ENCODE measurements at regions not wholly inside any gene's neighbourhood (a gene's known extent, or its start where the extent isn't known, plus 50 kb on each side); places are given as distances from the start of the nearest gene placed in this dataset.

DNA sequence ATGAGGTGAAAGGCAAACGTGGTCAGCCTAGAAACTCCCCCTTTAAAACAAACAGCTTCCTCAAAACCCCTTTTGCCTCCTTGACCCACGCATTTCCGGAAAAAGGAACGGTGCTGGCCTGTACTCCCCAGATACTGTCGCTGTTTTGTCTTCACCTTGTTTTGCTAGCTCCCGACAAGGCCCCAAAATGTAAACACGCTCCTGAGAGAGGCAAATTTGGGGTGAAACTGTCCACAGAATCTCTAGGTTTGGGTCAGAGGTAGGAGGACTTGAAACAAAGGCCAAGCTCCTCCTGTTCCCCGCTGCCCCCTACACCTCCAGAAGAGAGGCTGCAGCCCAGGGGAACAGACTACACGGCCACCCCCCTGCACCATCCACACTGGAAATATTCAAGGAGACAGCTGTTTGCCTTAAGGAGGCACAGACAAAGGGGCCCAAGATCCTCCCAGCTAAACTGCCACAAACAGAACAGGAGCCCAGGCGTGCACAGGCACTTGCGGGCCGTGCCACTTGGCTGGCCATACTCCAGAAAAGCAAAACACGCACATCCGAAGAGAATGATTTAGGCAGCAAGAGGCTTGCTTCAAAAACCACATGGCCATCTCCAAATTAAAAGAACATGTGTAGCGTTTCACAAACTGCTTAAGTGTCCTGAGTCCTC lies 160.5 kb upstream of the GRK3 start:
- Histone ChIP-seq H3K4me1 (ENCODE audit: control insufficient read depth, insufficient read depth, low read length) (peaks cover 57% of the 10 kb centered on the region), H3K27me3 (ENCODE audit: control insufficient read depth, insufficient read depth, low read length) (no peaks in the 10 kb centered on the region), H3K36me3 (ENCODE audit: control insufficient read depth, insufficient read depth, low read length) (no peaks in the 10 kb centered on the region), H3K9me3 (replicated peaks; ENCODE audit: control insufficient read depth, low read depth, low read length) (peaks cover 3% of the 10 kb centered on the region), H3K4me3 (ENCODE audit: low read length) (peak overlapping the region; percentile 50), H3K27ac (ENCODE audit: low read length) (peak overlapping the region; percentile 92)
- 6% methylated on average over 10 of the region's 15 CpGs for whole genome bisulfite sequencing (ENCODE audit: insufficient coverage)
- peak; percentile 66 for DNase-seq

DNA sequence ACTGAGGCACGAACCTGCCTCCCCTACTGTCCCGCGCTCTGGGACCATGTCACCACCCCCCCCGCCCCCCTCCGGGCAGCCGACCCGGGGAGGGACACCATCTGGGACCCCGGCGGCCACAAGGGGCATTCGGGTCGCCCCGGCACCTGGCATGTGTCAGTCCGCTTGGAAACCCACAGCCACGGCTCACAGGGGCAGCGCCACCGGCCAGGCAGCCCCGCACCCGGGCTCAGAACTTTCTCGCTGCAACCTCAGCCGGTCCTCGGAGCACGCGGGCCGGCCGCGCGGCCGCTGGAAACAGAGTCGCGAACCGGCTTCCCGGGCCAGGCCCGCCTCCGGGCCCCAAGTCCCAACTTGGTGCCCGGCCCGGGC lies 159.9 kb upstream of the GRK3 start:
- H3K27ac ChIP-seq (ENCODE audit: low read length) = peak overlapping the region; percentile 92
- no peaks in the 10 kb centered on the region for H3K36me3 ChIP-seq (ENCODE audit: control insufficient read depth, insufficient read depth, low read length)
- WGBS (ENCODE audit: insufficient coverage) = under 1% methylated on average over 34 of the region's 36 CpGs
- no peaks in the 10 kb centered on the region for H3K27me3 ChIP-seq (ENCODE audit: control insufficient read depth, insufficient read depth, low read length)
- DNase-seq = peak; percentile 27
- peak overlapping the region; percentile 50 for H3K4me3 ChIP-seq (ENCODE audit: low read length)
- peaks cover 3% of the 10 kb centered on the region for H3K9me3 ChIP-seq (replicated peaks; ENCODE audit: control insufficient read depth, low read depth, low read length)
- peaks cover 57% of the 10 kb centered on the region for H3K4me1 ChIP-seq (ENCODE audit: control insufficient read depth, insufficient read depth, low read length)

DNA sequence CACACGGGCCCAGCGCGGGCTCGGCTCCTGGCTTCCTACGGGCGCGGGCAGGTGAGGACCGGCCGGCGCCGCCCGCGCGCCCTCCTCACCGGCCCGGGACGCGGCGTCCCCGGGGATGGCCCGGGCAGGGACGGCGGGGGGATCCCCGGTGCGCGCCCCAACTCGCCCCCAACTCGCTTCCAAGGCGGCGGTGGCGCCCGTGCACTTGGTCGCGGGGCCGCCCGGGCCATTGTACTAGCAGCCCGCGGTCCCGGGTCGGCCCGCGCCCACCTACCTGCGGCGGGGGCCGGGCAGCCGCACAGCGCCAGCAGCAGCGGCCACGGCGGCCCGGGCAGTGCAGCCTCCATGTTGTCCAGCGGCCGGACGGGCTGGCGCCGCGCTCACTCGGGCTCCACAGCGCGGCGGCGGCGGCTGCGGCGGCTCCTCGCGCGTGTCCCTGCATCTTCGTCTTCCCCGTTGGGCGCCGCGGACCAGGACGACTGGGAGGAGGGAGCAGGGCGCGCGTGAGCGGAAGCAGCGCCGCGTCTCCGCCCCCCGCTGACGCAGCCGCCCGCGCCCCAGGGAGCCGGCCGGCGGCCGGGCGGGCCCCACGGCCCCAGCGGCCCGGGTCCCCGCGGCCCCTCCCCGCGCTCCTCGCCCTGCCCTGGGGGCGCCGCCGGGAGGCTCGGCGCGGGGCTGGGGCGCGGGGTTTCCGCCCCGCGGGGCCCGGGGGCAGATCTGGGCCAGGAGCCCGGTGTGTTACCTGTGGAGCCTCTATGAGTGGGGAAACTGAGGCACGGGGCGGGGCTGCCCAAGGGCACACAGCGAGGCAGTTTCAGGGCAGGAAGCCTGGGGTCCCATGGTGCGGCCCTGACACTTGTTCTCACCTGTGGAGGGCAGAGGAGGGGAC lies 159.3 kb upstream of the GRK3 start:
- under 1% methylated on average over 112 of the region's 117 CpGs for WGBS (ENCODE audit: insufficient coverage)
- peak; percentile 87 for DNase-seq
- Histone ChIP-seq H3K27me3 (ENCODE audit: control insufficient read depth, insufficient read depth, low read length) (no peaks in the 10 kb centered on the region), H3K9me3 (replicated peaks; ENCODE audit: control insufficient read depth, low read depth, low read length) (peaks cover 3% of the 10 kb centered on the region), H3K27ac (ENCODE audit: low read length) (peak overlapping the region; percentile 88), H3K4me1 (ENCODE audit: control insufficient read depth, insufficient read depth, low read length) (peaks cover 57% of the 10 kb centered on the region), H3K36me3 (ENCODE audit: control insufficient read depth, insufficient read depth, low read length) (no peaks in the 10 kb centered on the region), H3K4me3 (ENCODE audit: low read length) (peak overlapping the region; percentile 50)

DNA sequence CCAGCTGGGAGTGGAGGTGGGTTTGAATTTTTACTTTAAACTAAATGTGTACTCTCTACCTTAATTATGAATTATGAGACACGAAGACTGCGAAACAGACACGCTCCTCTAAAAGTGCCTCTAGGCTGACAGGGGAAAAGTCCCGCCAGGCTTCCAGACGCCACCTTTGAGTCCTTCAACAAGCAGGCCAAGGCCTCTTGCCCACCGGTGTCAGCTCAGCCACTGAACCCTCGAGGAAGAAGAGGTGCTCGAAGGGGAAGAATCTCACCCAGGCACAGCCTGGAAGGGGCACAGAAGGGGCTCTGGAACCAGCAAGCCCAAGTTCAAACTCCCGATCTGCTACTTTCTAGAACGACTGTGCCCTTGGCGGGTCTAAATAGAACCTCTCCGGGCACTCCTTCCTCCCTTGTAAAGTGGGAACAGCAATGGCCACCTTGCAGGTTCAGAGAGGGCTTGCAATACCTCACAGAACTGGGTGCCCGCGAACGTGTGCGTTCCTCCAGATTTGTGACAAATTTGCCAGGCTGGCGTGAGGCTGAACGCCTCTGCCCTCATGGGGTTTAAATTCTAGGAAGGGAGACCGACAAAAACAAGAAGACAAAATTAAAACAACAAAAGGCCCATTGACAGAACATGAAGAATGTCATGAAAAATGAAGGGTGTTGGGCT lies 158.5 kb upstream of the GRK3 start:
- H3K27me3 ChIP-seq (ENCODE audit: control insufficient read depth, insufficient read depth, low read length) = no peaks in the 10 kb centered on the region
- no peaks in the 10 kb centered on the region for H3K36me3 ChIP-seq (ENCODE audit: control insufficient read depth, insufficient read depth, low read length)
- 71% methylated on average over 17 of the region's 19 CpGs for WGBS (ENCODE audit: insufficient coverage)
- peaks cover 50% of the 10 kb centered on the region for H3K4me1 ChIP-seq (ENCODE audit: control insufficient read depth, insufficient read depth, low read length)
- H3K27ac ChIP-seq (ENCODE audit: low read length) = peak overlapping the region; percentile 88
- H3K9me3 ChIP-seq (replicated peaks; ENCODE audit: control insufficient read depth, low read depth, low read length) = no peaks in the 10 kb centered on the region
- no peak for DNase-seq
- peak overlapping the region; percentile 50 for H3K4me3 ChIP-seq (ENCODE audit: low read length)

DNA sequence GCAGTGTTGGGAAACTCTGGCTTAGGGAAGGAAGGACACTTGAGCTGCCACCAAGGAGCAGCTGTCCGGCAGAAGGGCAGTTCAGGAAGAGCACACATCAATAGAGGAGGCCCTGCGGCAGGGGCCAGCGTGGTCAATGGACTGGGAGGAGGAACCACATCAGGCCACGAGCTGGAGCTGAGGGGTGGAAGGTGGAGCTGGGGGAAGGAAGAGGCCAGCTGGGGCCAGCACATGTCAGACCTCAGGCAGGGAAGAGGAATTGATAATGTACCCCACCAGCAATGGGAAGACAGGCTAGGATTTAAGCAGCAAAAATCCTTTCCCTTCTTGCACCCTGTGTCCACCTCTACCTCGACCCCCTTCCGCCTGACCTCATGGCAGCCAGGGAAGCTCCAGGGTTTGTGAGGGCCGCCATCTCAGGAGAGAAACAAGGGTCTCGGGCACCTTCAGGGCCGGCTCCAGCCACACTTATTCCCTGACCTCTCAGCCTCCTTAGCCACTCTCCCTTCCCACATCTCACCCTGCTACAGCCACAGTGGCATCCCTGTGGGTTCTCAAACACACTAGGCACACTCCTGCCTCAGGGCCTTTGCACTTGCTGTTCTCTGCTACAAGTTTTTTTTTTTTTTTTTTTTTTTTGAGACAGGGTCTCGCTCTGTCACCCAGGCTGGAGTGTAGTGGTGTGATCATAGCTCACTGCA lies 157.8 kb upstream of the GRK3 start:
- no peaks in the 10 kb centered on the region for H3K27me3 ChIP-seq (ENCODE audit: control insufficient read depth, insufficient read depth, low read length)
- H3K27ac ChIP-seq (ENCODE audit: low read length) = peak overlapping the region; percentile 88
- peaks cover 43% of the 10 kb centered on the region for H3K4me1 ChIP-seq (ENCODE audit: control insufficient read depth, insufficient read depth, low read length)
- H3K4me3 ChIP-seq (ENCODE audit: low read length) = no peak overlapping the region
- no peaks in the 10 kb centered on the region for H3K36me3 ChIP-seq (ENCODE audit: control insufficient read depth, insufficient read depth, low read length)
- WGBS (ENCODE audit: insufficient coverage) = 71% methylated on average over 9 of the region's 10 CpGs
- DNase-seq = peak; percentile 66
- H3K9me3 ChIP-seq (replicated peaks; ENCODE audit: control insufficient read depth, low read depth, low read length) = no peaks in the 10 kb centered on the region

DNA sequence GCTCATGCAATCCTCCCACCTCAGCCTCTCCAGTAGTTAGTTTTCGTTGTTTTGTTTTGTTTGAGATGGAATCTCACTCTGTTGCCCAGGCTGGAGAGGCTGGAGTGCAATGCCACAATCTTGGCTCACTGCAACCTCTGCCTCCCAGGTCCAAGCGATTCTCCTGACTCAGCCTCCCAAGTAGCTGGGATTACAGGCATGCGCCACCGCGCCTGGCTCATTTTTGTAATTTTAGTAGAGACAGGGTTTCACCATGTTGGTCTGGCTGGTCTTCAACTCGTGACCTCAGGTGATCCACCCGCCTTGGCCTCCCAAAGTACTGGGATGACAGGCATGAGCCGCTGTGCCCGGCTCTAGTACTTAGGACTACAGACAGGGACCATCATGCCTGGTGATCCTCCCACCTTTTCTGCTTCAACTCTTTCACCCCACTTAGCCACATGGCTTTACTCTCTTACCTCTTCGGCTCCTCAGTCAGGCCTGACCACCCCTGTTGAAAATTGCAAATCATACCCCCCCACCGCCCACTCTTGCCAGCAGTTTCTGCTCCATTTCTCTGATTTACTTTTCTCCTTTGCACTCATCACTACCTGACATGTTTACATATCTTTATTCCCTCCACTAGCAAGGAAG lies 157.1 kb upstream of the GRK3 start:
- no peaks in the 10 kb centered on the region for H3K27me3 ChIP-seq (ENCODE audit: control insufficient read depth, insufficient read depth, low read length)
- no peaks in the 10 kb centered on the region for H3K36me3 ChIP-seq (ENCODE audit: control insufficient read depth, insufficient read depth, low read length)
- peaks cover 37% of the 10 kb centered on the region for H3K4me1 ChIP-seq (ENCODE audit: control insufficient read depth, insufficient read depth, low read length)
- H3K9me3 ChIP-seq (replicated peaks; ENCODE audit: control insufficient read depth, low read depth, low read length) = no peaks in the 10 kb centered on the region
- DNase-seq = no peak
- 96% methylated on average over 8 of the region's 11 CpGs for WGBS (ENCODE audit: insufficient coverage)
- no peak overlapping the region for H3K4me3 ChIP-seq (ENCODE audit: low read length)
- H3K27ac ChIP-seq (ENCODE audit: low read length) = no peak overlapping the region

DNA sequence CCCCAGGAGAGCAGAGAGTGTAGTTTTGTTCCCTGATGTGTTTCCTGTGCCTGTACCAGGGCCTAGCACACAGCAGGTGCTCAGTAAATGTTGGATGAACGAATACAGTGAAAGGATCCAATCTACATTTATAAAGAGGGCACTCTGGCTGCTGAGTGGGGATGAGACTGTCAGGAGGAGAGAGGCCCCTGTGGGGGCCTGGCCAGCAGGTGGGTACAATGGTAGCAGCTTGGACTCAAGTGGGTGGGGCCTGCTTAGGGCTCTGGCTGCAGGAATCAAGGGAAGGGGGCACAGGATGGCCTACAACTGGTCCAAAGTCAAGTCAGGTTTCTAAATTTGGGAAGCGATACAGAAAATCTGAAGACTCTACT lies 156.6 kb upstream of the GRK3 start:
- H3K9me3 ChIP-seq (replicated peaks; ENCODE audit: control insufficient read depth, low read depth, low read length) = no peaks in the 10 kb centered on the region
- no peaks in the 10 kb centered on the region for H3K27me3 ChIP-seq (ENCODE audit: control insufficient read depth, insufficient read depth, low read length)
- no peak for DNase-seq
- no CpG with 5 or more reads among the region's 2 CpGs for WGBS (ENCODE audit: insufficient coverage)
- no peak overlapping the region for H3K4me3 ChIP-seq (ENCODE audit: low read length)
- H3K27ac ChIP-seq (ENCODE audit: low read length) = no peak overlapping the region
- peaks cover 32% of the 10 kb centered on the region for H3K4me1 ChIP-seq (ENCODE audit: control insufficient read depth, insufficient read depth, low read length)
- no peaks in the 10 kb centered on the region for H3K36me3 ChIP-seq (ENCODE audit: control insufficient read depth, insufficient read depth, low read length)

DNA sequence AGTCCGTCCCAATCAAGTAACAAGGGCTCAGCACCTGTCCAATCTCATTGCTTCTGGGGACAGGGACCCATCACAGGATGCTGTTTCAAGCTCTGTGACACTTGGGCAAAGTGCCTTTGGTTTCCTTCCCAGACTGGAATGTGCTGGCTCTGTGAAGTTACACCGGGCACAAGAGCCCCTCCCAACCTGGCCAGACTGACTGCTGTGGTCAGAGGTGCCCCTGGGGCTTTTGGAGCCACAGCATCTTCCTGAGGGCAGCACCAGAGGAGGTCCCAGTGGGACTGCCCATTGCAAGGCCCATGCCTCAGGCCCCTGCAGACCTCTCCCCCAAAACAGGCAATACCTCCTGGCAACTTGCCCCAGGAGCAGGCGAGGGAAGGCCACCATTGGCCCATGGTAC lies 155.2 kb upstream of the GRK3 start:
- peak; percentile 44 for DNase-seq
- Histone ChIP-seq H3K9me3 (replicated peaks; ENCODE audit: control insufficient read depth, low read depth, low read length) (peaks cover 4% of the 10 kb centered on the region), H3K36me3 (ENCODE audit: control insufficient read depth, insufficient read depth, low read length) (no peaks in the 10 kb centered on the region), H3K27me3 (ENCODE audit: control insufficient read depth, insufficient read depth, low read length) (no peaks in the 10 kb centered on the region), H3K4me1 (ENCODE audit: control insufficient read depth, insufficient read depth, low read length) (peaks cover 18% of the 10 kb centered on the region), H3K4me3 (ENCODE audit: low read length) (no peak overlapping the region), H3K27ac (ENCODE audit: low read length) (no peak overlapping the region)
- 54% methylated on average over 2 of the region's 3 CpGs for WGBS (ENCODE audit: insufficient coverage)

DNA sequence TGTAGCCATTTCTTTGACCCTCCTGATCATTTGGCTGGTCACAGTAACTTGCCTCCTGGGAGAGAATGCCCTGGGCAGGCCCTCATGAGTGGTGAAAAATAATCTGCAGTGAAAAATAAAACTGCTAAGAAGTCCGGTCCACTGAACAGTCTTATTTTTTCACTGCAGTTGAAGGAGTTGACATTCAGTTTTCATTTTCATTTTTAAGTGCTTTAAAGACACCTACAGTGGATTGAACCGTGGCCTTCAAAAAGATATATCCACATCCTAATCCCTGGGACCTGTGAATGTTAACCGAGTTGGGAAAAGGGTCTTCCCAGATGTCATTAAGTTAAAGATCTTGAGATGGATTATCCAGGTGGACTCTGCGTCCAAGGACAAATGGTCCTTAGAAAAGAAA lies 153.6 kb upstream of the GRK3 start:
- 70% methylated on average over 1 of the region's 4 CpGs for WGBS (ENCODE audit: insufficient coverage)
- Histone ChIP-seq H3K4me1 (ENCODE audit: control insufficient read depth, insufficient read depth, low read length) (peaks cover 10% of the 10 kb centered on the region), H3K27ac (ENCODE audit: low read length) (no peak overlapping the region), H3K27me3 (ENCODE audit: control insufficient read depth, insufficient read depth, low read length) (no peaks in the 10 kb centered on the region), H3K36me3 (ENCODE audit: control insufficient read depth, insufficient read depth, low read length) (no peaks in the 10 kb centered on the region), H3K4me3 (ENCODE audit: low read length) (no peak overlapping the region), H3K9me3 (replicated peaks; ENCODE audit: control insufficient read depth, low read depth, low read length) (peaks cover 4% of the 10 kb centered on the region)
- no peak for DNase-seq
